ENCODE measurements at regions not wholly inside any gene's neighbourhood (a gene's known extent, or its start where the extent isn't known, plus 50 kb on each side); places are given as distances from the start of the nearest gene placed in this dataset.
"Not testable (repeated sequence)": the region's sequence is repeated elsewhere in the genome, so short reads cannot be mapped to it uniquely, and the experiment has no call there.

GRCh38 chr11:122604621-122605020 lies 50.9 kb upstream of the UBASH3B start:
- DNase-seq = no peak

- no peak for DNase-seq
These were observed 54.1 kb upstream of the UBASH3B start for GRCh38 chr11:122601141-122602125.

- no peak for DNase-seq
These were observed 55.2 kb upstream of the UBASH3B start for GRCh38 chr11:122600290-122600689.

GRCh38 chr11:122599434-122599833 lies 56.1 kb upstream of the UBASH3B start:
- DNase-seq = no peak

GRCh38 chr11:122598971-122599370 lies 56.6 kb upstream of the UBASH3B start:
- no peak for DNase-seq

GRCh38 chr11:122597511-122597910 lies 58.0 kb upstream of the UBASH3B start:
- DNase-seq = no peak

GRCh38 chr11:122594986-122595645 lies 60.4 kb upstream of the UBASH3B start:
- no peak for DNase-seq

- DNase-seq = no peak
These were observed 61.8 kb upstream of the UBASH3B start for GRCh38 chr11:122593473-122594420.

GRCh38 chr11:122592641-122593040 lies 62.9 kb upstream of the UBASH3B start:
- DNase-seq = no peak

- no peak for DNase-seq
These were observed 70.9 kb upstream of the UBASH3B start for GRCh38 chr11:122584670-122585069.

GRCh38 chr11:122580071-122580470 lies 75.5 kb upstream of the UBASH3B start:
- not testable (repeated sequence) for DNase-seq

- DNase-seq = no peak
These were observed 77.2 kb upstream of the UBASH3B start for GRCh38 chr11:122578171-122578825.

- DNase-seq = no peak
These were observed 82.9 kb upstream of the UBASH3B start for GRCh38 chr11:122572592-122572991.

GRCh38 chr11:122563761-122564160 lies 91.8 kb upstream of the UBASH3B start:
- DNase-seq = no peak

- DNase-seq = no peak
These were observed 95.7 kb upstream of the UBASH3B start for GRCh38 chr11:122559734-122560382.

- not testable (repeated sequence) for DNase-seq
These were observed 96.3 kb upstream of the UBASH3B start for GRCh38 chr11:122559218-122559617.

GRCh38 chr11:122557163-122557562 lies 98.4 kb upstream of the UBASH3B start:
- DNase-seq = not testable (repeated sequence)

GRCh38 chr11:122556605-122557004 lies 98.9 kb upstream of the UBASH3B start:
- DNase-seq = no peak

GRCh38 chr11:122538060-122538459 lies 117.5 kb upstream of the UBASH3B start:
- no peak for DNase-seq

- DNase-seq = no peak
These were observed 130.6 kb upstream of the UBASH3B start for GRCh38 chr11:122524898-122525297.

Measured in NCI-H187 (cell line).